Right renal pelvis (tissue), 4 donors: ENCODE measurements at regions not wholly inside any gene's neighbourhood (a gene's known extent, or its start where the extent isn't known, plus 50 kb on each side); places are given as distances from the start of the nearest gene placed in this dataset.

Experiments used
- DNase-seq, 4 donors: peaks; one replicate each; pipeline ENCODE4 v3.0.0-alpha.2; 2013; ENCODE audit warnings: low read depth in 4 of 4, low spot score in 3 of 4, missing footprints in 1 of 4

DNA sequence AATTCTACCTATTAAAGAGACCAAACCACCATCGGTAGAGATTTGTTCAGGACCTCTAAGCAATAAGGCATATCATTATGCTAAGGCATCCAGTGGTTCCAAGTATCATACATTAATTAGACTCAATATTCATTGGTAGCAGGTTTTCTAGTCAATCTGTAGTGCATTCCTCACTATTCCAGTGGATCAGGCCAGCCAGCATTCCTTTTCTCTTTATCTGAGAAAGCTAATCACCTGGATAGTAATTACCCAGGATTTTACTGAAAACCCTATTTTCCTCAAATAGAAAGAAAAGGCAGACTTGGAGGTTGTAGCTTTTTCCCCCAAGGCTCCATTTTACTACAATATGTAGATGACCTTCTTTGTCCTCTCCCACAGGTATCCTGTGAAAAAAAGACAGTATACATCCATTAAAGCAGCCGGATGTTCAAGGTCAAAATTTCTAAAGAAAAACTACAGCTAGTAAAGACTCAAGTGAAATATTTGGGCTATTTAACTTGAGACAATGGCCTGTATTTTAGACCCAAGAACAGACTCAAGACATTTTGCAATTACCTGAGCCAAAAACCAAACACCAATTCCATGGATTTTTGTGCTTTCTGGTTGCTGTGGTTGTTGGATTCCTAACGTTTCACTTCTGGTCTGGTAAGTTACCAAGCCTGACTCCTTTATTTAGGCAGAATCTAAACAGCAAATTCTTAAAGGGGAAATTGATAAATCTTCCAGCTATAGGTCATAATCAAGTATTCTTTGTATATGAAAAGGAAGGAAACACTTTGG is 149.1 kb upstream of the MOCS1 start:
- DNase-seq: no peak

DNA sequence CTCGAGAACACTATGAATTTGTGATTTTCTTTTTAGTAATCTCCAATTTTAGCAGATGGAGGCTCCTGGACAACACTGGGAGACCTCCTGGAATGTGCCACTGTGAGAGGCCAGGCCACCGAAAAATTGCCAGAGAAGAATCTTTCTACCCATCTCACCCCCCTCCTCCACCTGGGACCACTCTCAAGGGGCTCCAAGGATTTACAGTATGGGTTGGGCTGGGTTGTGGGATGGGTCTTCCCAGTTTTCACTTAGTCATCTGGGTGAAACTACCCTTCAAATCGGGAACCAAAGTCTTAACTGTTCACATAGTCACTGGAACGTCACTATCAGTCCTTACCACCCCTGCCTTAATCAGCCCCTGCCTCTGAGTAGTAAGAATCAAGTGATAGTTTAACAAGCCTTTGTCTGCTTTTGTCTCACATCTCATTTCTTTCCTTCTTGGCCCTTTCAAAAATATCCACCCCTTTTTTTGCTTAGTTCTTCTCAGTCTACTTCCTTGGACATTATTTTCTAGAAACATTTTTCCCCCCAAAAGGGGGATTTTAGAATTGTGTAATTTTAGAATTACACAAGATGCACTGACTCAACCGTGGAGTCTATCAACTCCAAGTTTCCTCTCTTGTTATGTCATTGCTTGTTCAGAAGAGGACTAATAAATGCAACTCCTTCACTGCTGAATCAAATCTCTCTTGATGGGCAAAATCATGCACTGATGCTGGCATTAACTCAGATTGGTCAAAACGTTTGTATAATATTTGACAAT is 148.2 kb upstream of the MOCS1 start:
- DNase-seq: no peak

DNA sequence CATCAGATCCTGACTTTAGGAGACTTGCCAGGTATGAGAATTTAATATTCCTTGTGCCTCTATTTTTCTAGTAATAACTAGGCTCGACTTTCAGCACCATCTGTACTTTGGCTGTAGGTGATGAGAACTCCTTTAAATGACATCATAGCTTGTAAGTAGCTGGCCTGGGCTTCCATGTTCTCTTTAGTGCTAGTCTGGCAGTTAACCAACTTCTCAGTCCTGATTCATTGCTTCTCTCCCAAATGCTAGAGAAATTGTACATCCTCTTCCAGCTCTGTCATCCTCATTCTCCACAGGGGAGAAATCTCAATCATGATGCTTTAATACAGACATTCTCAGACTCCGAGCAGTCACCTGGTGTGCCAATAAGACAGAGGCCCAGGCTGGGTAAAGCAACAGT is 143.5 kb upstream of the MOCS1 start:
- DNase-seq: no peak

DNA sequence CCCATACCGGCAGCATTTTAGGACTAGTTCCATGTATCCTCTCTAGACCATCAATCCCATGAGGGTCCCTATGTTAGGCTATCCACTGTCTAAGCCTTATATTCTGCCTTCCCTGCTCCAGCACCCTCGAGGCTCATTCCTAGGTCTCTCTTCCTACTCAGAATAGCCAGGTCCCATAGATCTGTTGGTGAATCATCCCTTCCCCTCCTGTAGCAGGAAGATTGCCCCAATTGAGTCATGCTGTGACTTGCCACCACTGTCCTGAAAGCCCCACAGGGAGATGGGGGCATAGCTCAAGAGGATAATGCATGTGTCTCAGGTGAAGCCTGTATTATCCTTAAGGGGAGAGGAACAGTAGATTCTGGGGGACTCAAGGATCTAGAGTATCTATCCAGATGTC is 143.1 kb upstream of the MOCS1 start:
- DNase-seq: no peak

DNA sequence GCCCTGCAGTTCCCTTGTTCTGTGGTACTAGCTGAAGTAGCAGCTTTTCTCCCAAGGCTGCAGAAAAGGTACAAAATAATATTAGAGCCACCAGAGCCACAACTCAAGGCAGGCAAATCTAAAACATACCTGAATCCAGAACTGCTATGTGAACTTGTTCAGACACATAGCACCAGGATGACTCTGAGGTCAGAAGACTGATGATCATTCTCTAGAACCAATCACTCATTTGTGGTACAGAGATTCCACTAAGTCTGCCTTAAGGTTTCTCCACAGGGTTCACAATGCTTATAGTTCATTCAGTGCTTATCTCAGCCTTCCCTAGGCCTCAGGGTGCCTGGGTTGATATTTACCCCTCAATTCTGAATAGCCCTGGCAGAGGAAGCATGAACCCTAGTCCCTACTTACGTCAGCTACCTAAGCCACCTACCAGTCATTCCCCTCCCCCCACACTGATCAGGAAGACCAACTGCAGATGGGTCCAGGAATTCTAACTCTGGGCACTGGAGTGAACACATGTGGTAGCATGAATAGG is 140.9 kb upstream of the MOCS1 start:
- no peak for DNase-seq

DNA sequence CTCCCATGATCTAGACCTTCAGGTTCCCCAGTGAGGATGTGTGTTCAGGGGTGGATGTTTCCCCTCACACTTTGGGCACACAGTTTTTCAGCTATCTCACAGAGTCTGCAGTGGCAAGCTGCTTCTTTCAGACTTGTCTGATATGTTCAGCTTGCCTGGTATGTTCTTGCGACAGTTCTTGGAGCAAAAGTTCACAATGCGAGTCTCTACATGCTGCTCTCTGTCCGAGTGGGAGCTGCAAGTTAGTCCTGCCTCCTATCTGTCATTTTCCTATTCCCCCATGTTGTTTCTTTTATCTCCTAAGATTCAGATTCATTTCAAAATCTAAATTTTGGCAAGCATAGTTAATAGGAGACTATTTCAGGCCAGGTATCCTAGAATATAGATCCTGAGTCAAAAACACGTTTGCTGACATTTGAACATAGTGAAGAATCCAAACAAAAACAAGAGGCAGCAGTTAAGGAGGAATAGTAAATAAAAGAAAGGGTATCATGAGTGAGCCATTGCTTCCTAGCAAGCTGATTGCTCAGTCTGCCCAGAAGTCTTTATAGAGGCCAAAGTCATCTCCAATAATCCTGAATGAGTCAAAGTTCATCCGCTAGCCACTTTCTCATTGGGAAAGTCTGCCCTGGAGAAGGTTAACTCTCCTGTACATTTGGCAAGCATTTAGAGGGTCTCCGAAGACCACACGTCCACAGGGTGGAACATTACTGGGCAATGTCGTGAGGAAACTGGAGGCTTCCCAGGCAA is 140.2 kb upstream of the MOCS1 start:
- DNase-seq: no peak

DNA sequence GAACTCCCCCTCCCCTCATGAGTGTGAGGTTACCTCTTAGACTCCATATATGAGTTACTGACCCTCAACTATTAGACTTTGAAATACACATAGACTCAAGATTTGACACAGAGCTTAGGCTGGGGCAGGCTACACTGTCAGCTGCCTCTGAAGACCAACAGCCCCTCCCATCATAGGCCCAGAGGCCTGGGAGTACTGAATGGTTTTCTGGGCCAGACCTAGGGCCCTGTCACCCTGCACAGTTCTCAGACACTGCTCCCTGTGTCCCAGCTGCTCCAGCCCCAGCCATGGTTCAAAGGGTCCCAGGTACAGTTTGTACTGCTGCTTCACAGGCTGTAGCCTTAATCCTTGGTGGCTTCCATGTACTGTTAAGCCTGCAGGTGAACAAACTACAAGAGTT is 132.1 kb upstream of the MOCS1 start:
- no peak for DNase-seq

DNA sequence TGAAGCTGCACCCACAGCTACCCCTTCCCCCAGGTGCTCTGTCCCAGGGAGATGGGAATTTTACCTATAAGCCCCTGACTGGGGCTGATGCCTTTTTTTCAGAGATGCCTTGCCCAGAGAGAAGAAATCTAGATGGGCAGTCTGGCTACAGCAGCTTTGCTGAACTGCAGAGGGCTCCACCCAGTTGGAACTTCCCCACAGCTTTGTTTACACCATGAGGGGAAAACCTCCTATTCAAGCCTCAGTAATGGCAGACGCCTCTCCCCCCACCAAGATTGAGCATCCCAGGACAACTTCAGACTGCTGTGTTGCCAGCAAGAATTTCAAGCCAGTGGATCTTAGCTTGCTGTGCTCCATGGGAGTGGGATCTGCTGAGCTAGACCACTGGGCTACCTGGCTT is 122.6 kb upstream of the MOCS1 start:
- DNase-seq: no peak

DNA sequence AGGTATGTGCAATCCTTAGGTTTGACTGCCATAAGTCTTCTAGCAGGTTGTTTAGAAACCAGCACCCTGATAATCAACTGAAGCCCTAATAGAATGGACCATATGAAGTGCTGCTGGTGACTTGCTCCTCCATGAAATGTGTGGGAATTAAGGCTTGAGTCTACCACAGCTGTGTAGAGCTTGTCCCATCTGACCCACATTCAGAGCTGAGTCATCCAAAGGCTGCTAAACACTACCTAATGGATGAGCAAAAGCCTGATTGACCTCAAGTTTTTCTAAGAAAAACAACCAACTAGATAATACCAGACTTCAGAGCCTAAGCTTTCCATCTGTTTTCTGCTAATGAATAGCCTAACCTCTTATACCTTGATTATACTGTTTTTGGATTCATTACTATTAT is 120.3 kb upstream of the MOCS1 start:
- no peak for DNase-seq

DNA sequence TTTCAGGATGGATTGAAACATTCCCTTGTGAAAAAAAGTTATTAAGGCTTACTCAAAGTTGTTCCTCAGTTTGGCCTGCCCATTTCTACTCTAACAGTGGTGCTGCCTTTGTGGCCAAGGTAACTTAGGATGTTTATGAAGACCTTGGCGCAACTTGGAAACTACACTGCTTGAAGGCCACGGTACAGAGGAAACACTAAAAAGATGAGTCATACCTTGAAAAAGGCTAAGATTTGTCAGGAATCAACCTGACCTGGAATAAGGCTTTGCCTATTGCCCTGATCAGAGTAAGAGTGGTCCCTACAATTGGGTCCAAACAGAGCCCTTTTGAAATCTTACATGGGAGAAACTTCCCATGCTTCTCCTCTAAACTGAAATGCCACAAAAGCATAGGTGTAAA is 119.9 kb upstream of the MOCS1 start:
- no peak for DNase-seq

DNA sequence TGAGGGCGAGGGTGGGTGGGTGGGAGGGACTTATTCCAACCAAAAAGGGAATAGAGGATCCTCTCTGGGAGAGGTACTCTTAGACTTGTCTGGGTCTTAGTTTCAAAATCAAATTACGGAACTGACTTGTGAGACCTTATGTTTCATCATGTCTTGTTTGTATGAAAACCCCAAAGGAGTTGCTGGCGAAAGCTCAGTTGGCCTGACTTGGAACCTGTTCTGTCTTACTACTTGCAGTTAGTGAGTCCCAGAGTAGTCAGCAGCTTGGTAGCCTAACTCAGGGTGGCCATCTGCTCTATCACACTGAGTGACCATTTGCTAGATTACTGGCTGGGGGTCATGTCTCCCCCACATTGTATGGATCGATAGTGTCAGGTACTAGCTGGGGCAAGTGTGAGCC is 114.9 kb upstream of the MOCS1 start:
- DNase-seq: no peak

DNA sequence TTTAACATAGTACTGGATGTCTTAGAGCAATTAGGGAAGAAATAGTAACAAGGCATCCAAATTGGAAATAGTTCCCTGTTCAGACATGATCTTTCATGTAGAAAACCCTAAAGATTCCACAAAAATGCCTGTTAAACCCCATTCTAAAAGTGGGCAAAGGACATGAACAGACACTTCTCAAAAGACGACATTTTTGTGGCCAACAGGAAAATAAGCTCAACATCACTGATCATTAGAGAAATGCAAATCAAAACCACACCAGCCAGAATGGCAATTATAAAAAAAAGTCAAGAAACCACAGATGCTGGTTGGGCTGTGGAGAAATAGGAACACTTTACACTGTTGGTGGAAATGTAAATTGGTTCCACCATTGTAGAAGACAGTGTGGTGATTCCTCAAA is 109.9 kb upstream of the MOCS1 start:
- DNase-seq: no peak

DNA sequence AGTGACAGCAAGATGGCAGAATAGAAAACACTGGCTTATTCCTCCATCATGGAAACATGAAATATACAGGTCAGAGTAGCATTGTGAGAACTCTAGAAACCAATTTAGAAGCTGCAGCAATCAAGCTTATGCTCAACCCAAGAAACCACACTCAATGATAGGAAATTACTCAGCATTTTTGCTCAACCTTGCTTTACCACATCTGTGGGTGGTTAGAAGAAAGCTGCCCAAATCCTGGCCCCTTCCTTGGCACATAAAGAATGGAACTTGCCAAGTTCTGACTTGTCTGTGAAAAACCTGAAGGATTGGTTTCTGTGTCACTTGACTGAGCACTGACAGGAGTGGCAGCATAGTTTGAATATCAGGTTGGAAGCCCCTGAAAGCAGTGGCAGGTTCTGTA is 108.0 kb upstream of the MOCS1 start:
- no peak for DNase-seq

DNA sequence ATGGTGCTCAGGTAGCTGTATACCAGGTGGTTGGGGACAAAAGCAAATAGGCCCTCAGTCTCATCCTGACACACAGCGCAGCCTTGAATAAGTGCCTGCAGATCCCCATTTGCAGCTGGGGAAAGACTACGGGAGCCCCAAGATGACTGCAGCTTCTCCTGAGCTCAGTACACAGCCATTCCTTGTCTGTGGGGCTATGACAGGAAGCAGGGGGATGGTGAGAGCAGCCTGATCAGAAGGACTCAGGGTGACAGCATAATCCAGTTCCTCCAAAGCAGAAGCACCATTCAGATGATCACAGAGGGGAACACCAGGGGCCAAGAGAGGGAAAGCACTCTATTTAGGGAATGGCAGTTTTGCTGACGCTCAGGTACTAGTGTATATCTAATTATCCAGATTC is 104.8 kb upstream of the MOCS1 start:
- no peak for DNase-seq

DNA sequence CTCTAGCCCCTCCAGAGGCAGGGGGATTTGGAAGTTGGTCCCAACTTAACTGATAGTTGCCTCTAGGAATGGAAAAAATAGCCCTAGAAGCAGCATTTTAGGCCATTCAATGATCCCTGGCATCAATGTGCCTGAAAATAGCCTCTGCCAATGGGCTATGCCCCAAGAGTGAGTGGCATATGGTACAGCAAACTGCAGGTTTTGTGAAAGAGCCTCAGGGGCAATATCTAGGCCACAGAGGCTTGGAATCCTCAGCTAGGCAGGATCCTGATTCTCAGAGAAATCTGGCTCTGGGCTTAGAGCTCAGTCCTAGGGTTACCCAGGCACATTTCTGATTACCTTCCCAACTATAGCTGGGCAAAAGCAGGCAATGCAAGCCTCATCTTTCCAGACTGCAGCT is 104.4 kb upstream of the MOCS1 start:
- DNase-seq: no peak

DNA sequence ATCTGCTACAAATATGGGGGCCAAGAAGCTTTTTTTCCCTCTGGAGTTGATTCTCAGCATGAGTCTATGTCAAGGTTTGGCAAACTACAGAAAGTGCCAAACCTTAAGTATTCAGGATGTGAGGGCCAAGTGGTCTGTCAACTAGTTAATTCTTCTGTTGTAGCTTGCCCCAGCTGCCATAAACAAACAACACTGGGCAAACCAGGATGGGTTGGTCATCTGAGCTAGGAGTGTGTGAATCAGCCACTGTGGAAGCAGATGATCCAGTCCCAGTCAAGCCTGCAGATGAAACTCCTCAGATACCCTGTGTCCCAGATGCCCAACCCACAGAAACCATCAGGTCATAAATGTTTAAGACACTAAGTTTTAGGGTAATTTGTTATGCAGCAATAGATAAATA is 103.0 kb upstream of the MOCS1 start:
- no peak for DNase-seq

DNA sequence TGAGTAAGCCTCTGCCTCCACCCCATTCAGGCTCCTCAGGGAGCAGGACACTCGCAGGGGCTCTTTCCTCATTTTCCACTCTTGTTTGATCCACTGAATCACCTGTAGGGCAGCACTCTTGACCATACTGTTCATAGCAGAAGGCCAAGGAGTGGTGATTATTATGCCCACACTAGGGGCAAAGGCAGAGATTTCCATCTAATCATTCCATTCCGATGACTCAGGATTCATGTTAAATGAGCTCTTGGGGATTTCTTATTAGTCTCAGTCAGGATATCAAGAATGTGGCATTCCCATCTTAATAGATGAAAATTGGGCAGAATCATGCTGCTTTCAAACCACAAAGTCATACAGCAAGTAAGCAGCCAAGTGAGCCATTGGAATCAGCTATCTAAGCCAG is 101.9 kb upstream of the MOCS1 start:
- no peak for DNase-seq

DNA sequence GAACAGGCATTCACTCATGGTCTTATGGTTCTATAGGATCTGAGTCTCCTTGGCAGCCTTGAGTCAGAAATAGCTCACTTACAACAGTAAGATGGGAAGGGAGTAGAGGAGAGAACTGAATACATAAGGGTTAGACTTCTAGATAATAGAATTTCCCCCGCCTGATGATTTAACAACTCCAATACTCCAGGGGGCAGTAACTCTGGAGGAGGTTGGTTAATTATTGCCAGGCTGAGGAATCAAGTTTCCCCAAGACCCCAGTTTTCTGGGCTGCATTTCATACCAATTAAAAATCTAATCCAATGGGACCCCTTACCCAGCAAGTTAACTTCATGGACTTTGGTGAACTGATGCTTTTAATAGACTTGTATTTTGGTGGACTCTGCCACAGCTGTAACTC is 94.2 kb upstream of the MOCS1 start:
- DNase-seq: no peak

DNA sequence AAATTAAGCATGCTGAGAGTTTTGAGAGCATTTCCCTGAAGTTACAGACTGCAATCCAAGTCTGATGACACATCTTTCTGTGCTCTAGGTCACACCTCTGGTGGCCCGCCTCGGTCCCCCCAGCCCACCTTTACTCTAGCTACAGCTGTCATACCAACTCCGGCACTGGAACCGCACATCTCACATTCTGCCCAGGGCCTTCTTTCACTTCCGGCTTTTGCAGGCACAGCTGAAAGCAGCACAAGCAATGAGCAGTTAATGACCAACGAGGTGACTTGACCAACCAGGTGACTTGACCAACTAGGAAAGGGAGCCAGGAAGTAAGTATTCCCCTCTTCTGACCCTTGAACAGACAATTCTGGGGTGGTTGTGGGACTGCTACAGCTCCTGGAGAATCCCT is 88.6 kb upstream of the MOCS1 start:
- DNase-seq: no peak

DNA sequence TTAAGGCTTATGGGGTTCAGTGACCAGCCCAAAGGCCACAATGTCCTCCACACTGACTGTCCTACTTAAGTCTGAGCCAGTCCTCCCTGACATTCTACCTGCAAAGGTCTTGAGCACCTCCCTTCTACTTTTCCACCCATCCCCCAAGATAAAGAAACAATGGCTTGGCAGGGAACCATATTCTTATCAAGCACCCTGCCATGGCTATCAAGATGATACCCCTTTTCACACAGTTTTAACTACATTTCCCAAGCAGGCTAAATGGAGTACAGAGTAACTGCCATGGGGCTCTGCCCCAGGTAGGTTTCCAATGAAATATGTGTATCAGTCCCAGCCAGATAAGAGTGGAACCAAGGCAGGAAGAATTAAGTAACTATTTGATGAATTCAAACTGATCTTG is 85.9 kb upstream of the MOCS1 start:
- DNase-seq: no peak

DNA sequence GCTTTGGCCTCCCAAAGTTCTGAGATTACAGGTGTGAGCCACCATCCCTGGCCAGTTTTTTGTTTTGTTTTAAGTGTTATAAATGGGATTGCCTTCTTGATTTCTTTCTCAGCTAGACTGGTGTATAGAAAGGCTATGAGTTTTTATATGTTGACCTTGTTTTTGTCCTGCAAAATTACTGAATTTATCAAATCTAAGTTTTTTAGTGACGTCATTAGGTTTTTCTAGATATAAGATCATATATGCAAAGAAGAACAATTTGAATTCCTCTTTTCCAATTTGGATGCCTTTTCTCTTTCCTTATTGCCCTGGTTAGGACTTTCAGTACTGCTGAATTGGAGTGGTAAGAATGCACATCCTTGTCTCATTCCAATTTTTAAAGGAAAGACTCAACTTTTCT is 81.3 kb upstream of the MOCS1 start:
- DNase-seq: no peak

DNA sequence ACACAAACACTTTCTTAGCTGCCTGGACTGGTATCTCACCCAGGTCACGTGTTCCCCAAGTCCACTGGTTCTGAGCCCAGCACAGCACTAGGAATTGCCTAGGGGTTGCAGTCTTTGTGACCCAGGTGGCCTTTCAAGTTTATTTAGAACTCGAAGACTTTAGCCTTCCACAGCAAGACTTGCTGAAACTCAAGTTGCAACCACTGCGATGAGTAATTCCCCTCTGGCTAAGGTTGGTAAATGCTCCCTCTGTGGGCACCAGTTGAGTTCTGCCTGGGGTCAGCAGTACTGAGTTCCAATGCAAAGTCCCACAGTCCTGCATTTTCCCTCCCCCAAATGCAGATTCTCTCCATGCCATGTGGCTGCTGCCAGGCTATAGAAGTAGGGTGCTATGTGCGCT is 77.6 kb upstream of the MOCS1 start:
- no peak for DNase-seq
